Osteoblast (primary cell): ENCODE measurements at regions not wholly inside any gene's neighbourhood (a gene's known extent, or its start where the extent isn't known, plus 50 kb on each side); places are given as distances from the start of the nearest gene placed in this dataset.

Experiments used
- DNase-seq: peaks from one replicate; pipeline ENCODE4 v3.0.0; 2011; ENCODE audit warnings: low spot score, mixed read lengths; ENCODE audit not compliant: insufficient read length; ENCODE audit errors: missing footprints
- H2AFZ ChIP-seq: 2 replicates; pipeline ENCODE4 v1.6.0; 2011; ENCODE audit warnings: mild to moderate bottlenecking, low read length
- H3K27ac ChIP-seq: 2 replicates; pipeline ENCODE4 v1.5.1; 2011; ENCODE audit warnings: mild to moderate bottlenecking, low read depth, low read length, moderate library complexity
- H3K27me3 ChIP-seq: 2 replicates; pipeline ENCODE4 v1.6.0; 2012; ENCODE audit warnings: mild to moderate bottlenecking, control low read depth, inconsistent platforms, low read length, moderate library complexity; ENCODE audit not compliant: insufficient read depth
- H3K36me3 ChIP-seq: 2 replicates; pipeline ENCODE4 v1.5.1; 2011; ENCODE audit warnings: mild to moderate bottlenecking, low read length, control low read depth, moderate library complexity; ENCODE audit not compliant: insufficient read depth
- H3K4me1 ChIP-seq: 2 replicates; pipeline ENCODE4 v1.5.1; 2011; ENCODE audit warnings: mild to moderate bottlenecking, low read length, control low read depth, moderate library complexity; ENCODE audit not compliant: insufficient read depth
- H3K4me2 ChIP-seq: 2 replicates; pipeline ENCODE4 v1.6.0; 2011; ENCODE audit warnings: mild to moderate bottlenecking, low read length; ENCODE audit not compliant: insufficient read depth
- H3K4me3 ChIP-seq: fragments of 200-600 bp; sonication (generic); 3 replicates; pipeline ENCODE4 v1.5.1; 2012; ENCODE audit warnings: mild to moderate bottlenecking, low read length, inconsistent platforms; ENCODE audit not compliant: insufficient read depth
- H3K79me2 ChIP-seq: 2 replicates; pipeline ENCODE4 v1.6.0; 2012; ENCODE audit warnings: mild to moderate bottlenecking, low read length, control low read depth, inconsistent platforms; ENCODE audit not compliant: insufficient read depth
- H3K9me3 ChIP-seq: 2 replicates; pipeline ENCODE4 v1.5.1; 2011; ENCODE audit warnings: low read depth, low read length, control low read depth
- H4K20me1 ChIP-seq: 2 replicates; pipeline ENCODE4 v1.6.0; 2012; ENCODE audit warnings: mild to moderate bottlenecking, low read length, control low read depth; ENCODE audit not compliant: insufficient read depth
- CTCF ChIP-seq: IDR thresholded peaks from 2 replicates; pipeline ENCODE4 v1.5.1; 2011; ENCODE audit warnings: mild to moderate bottlenecking, low read depth, low read length, moderate library complexity; ENCODE audit errors: extremely low read depth

- Histone ChIP-seq H2AFZ (no peak overlapping the region), H3K36me3 (no peaks in the 10 kb centered on the region), H3K4me3 (no peak overlapping the region), H3K27ac (no peak overlapping the region), H3K9me3 (no peaks in the 10 kb centered on the region), H3K79me2 (no peaks in the 10 kb centered on the region), H3K4me2 (no peak overlapping the region), H4K20me1 (no peaks in the 10 kb centered on the region), H3K4me1 (no peaks in the 10 kb centered on the region), H3K27me3 (no peaks in the 10 kb centered on the region)
- no peak for TF ChIP-seq CTCF
- no peak for DNase-seq
Observed at GRCh38 chr7:12091231-12091630, 119.9 kb upstream of the TMEM106B start.

- Histone ChIP-seq H3K79me2 (no peaks in the 10 kb centered on the region), H3K4me3 (no peak overlapping the region), H3K4me1 (no peaks in the 10 kb centered on the region), H4K20me1 (no peaks in the 10 kb centered on the region), H3K9me3 (no peaks in the 10 kb centered on the region), H3K27ac (no peak overlapping the region), H3K27me3 (no peaks in the 10 kb centered on the region), H3K4me2 (no peak overlapping the region), H3K36me3 (no peaks in the 10 kb centered on the region), H2AFZ (no peak overlapping the region)
- no peak for DNase-seq
- TF ChIP-seq CTCF, result no peak
Observed at GRCh38 chr7:12092499-12093130, 118.5 kb upstream of the TMEM106B start.

- Histone ChIP-seq H3K4me1 (no peaks in the 10 kb centered on the region), H4K20me1 (no peaks in the 10 kb centered on the region), H3K36me3 (no peaks in the 10 kb centered on the region), H3K79me2 (no peaks in the 10 kb centered on the region), H3K4me2 (no peak overlapping the region), H2AFZ (no peak overlapping the region), H3K9me3 (no peaks in the 10 kb centered on the region), H3K4me3 (no peak overlapping the region), H3K27ac (no peak overlapping the region), H3K27me3 (no peaks in the 10 kb centered on the region)
- DNase-seq, result no peak
- TF ChIP-seq CTCF, result no peak
Observed at GRCh38 chr7:12093365-12093764, 117.7 kb upstream of the TMEM106B start.

GRCh38 chr7:12094365-12094921 lies 116.7 kb upstream of the TMEM106B start:
- Histone ChIP-seq H2AFZ (no peak overlapping the region), H3K36me3 (no peaks in the 10 kb centered on the region), H3K4me2 (no peak overlapping the region)

More at GRCh38 chr7:12094365-12094921, 116.7 kb upstream of the TMEM106B start:
- Histone ChIP-seq H3K9me3 (no peaks in the 10 kb centered on the region), H3K27me3 (no peaks in the 10 kb centered on the region), H3K79me2 (no peaks in the 10 kb centered on the region), H3K27ac (no peak overlapping the region), H4K20me1 (no peaks in the 10 kb centered on the region), H3K4me1 (no peaks in the 10 kb centered on the region), H3K4me3 (no peak overlapping the region)
- TF ChIP-seq CTCF, result no peak
- no peak for DNase-seq
